BE2C (cell line): ENCODE measurements at regions not wholly inside any gene's neighbourhood (a gene's known extent, or its start where the extent isn't known, plus 50 kb on each side); places are given as distances from the start of the nearest gene placed in this dataset.
"Not testable (repeated sequence)": the region's sequence is repeated elsewhere in the genome, so short reads cannot be mapped to it uniquely, and the experiment has no call there.

Experiments used
- DNase-seq: peaks from one replicate; pipeline ENCODE4 v3.0.0-alpha.2; 2020
- H3K27me3 ChIP-seq: fragments of 250-450 bp; sonication (Bioruptor Pico); 2 replicates; pipeline ENCODE4 v1.5.1; 2020; ENCODE audit warnings: mild to moderate bottlenecking
- H3K36me3 ChIP-seq: fragments of 250-450 bp; sonication (Bioruptor Pico); 2 replicates; pipeline ENCODE4 v1.5.1; 2020; ENCODE audit warnings: mild to moderate bottlenecking
- H3K4me1 ChIP-seq: fragments of 250-450 bp; sonication (Bioruptor Pico); 2 replicates; pipeline ENCODE4 v1.5.1; 2020
- H3K4me3 ChIP-seq: 2 replicates; pipeline ENCODE4 v1.5.1; 2011; ENCODE audit warnings: low read depth, low read length
- H3K9me3 ChIP-seq: fragments of 250-450 bp; sonication (Bioruptor Pico); 2 replicates; pipeline ENCODE4 v1.5.1; 2020
- TF ChIP-seq, protein P1 (sequence below): IDR thresholded peaks from 2 replicates; pipeline ENCODE4 v1.5.1; 2012; ENCODE audit warnings: mild to moderate bottlenecking, low read depth, low read length

GRCh38 chr15:24146251-24146650, 459.1 kb upstream of the NDN start:
- TF ChIP-seq, protein P1, sequence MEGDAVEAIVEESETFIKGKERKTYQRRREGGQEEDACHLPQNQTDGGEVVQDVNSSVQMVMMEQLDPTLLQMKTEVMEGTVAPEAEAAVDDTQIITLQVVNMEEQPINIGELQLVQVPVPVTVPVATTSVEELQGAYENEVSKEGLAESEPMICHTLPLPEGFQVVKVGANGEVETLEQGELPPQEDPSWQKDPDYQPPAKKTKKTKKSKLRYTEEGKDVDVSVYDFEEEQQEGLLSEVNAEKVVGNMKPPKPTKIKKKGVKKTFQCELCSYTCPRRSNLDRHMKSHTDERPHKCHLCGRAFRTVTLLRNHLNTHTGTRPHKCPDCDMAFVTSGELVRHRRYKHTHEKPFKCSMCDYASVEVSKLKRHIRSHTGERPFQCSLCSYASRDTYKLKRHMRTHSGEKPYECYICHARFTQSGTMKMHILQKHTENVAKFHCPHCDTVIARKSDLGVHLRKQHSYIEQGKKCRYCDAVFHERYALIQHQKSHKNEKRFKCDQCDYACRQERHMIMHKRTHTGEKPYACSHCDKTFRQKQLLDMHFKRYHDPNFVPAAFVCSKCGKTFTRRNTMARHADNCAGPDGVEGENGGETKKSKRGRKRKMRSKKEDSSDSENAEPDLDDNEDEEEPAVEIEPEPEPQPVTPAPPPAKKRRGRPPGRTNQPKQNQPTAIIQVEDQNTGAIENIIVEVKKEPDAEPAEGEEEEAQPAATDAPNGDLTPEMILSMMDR: no peak
- Histone ChIP-seq H3K36me3 (no peaks in the 10 kb centered on the region), H3K4me3 (no peak overlapping the region), H3K9me3 (no peaks in the 10 kb centered on the region), H3K27me3 (no peaks in the 10 kb centered on the region), H3K4me1 (no peaks in the 10 kb centered on the region)
- DNase-seq: no peak

- Histone ChIP-seq H3K4me3 (no peak overlapping the region), H3K27me3 (no peaks in the 10 kb centered on the region), H3K4me1 (no peaks in the 10 kb centered on the region), H3K9me3 (no peaks in the 10 kb centered on the region), H3K36me3 (no peaks in the 10 kb centered on the region)
- TF ChIP-seq, protein P1: no peak
- no peak for DNase-seq
Measured at GRCh38 chr15:24150542-24150941, 463.4 kb upstream of the NDN start.

GRCh38 chr15:24158306-24158705, 471.2 kb upstream of the NDN start:
- H3K36me3 ChIP-seq, H3K9me3 ChIP-seq, DNase-seq, H3K4me1 ChIP-seq, H3K27me3 ChIP-seq, H3K4me3 ChIP-seq: not testable (repeated sequence)

DNA sequence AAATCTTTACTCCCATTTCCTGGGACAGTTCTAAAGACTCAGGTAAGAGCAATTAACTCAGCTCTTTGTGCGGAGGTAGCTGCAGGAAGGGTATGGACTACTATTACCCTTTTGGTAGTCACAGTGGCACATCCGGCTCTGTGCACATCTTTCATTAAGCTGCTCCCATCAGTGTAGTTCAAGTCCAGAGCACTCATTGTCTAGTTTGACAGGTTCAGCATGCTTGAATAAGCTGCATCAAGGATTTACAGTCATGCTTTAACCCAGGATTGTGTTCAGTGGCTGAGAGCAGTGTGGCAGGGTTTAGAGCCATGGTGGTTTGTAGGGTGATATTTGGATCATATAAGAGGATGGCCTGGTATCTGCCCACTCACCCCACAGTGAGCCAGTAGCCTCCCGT, 478.4 kb upstream of the NDN start:
- H3K27me3 ChIP-seq, H3K9me3 ChIP-seq, H3K36me3 ChIP-seq, DNase-seq, H3K4me1 ChIP-seq, H3K4me3 ChIP-seq: not testable (repeated sequence)

- not testable (repeated sequence) for H3K27me3 ChIP-seq, H3K36me3 ChIP-seq, DNase-seq, H3K4me3 ChIP-seq, H3K4me1 ChIP-seq, H3K9me3 ChIP-seq
Measured at GRCh38 chr15:24202297-24202696, 473.3 kb upstream of the NPAP1 start.

DNA sequence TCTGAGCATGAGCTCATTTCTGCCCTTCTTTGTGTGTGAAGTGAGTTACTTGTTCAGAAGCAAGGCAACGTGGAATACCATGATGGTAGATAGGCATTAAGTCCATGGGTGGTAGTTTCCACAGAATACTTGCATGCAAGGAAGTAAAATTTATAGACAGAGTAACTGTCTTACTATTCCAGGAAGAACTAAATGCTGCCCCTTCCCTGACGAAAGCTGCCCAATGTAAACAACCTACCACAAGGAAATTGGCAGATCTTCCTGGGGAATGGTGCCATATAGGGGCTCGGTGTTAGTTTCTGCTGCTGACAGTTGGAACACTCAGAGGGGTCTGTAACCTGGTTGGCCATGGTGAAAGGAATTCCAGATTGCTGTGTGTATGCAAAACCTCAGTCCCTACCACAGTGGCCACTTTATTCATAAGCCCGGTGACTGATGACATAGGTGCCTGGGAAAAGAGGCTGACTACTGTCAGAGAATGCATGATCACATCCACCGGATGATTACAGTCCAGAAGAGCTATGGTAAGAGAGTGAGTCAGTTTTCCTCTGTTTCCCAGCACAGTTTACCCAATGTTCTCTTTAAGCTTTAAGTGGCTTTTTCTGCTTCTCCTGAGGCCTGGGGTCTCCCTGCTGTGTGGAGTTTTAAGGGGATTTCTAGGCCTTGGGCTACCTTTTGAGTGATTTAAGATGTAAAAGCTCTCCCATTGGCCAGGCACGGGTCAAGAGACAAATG, 463.7 kb upstream of the NPAP1 start:
- H3K27me3 ChIP-seq, H3K4me1 ChIP-seq, H3K4me3 ChIP-seq, DNase-seq, H3K36me3 ChIP-seq, H3K9me3 ChIP-seq: not testable (repeated sequence)

DNA sequence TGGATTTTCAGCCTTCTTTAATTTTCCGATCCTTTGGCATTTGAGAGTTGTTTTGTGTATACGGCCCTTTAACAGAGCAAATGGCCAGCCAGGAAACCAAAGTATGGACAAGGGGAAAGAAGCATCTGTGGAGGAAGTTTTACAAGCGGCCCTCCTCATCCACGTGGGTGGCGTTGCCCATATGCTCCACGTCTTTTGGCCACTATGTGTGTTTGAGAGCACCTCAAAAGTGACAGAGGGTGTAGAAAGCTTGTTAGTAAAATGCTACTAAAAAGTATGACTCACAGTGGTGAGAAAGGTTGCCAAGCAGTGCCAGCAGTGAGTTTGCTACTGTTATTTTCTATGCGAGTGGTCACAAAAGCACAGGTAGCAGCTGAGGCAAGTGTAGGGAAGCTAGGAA, 451.8 kb upstream of the NPAP1 start:
- no peaks in the 10 kb centered on the region for H3K27me3 ChIP-seq

DNA sequence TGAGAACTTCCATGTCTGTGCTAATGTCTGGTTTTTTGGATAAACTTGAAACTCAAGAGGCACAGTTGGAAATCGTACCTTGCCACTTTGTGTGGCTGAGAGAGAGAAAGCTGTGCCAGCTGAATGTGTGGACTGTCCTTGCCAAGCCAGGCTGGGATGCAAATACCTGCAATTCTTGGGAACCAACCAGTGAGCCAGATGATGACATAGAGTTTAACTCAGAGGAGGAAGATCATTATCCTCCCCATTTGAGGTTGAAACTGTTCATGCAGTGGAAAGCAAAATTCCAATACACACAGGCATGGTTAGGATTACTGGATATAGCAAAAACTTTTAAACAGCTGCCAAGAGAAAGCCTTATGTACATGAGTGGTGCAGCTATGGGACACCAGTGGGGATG, 451.4 kb upstream of the NPAP1 start:
- DNase-seq: no peak
- Histone ChIP-seq H3K36me3 (no peaks in the 10 kb centered on the region), H3K9me3 (0 out of 2 replicates have a peak, but pooled peaks cover 3% of the 10 kb centered on the region), H3K4me3 (no peak overlapping the region), H3K27me3 (no peaks in the 10 kb centered on the region), H3K4me1 (no peaks in the 10 kb centered on the region)
- TF ChIP-seq, protein P1: no peak

More for the DNA sequence above, 451.8 kb upstream of the NPAP1 start:
- Histone ChIP-seq H3K4me1 (no peaks in the 10 kb centered on the region), H3K4me3 (no peak overlapping the region), H3K9me3 (0 out of 2 replicates have a peak, but pooled peaks cover 3% of the 10 kb centered on the region), H3K36me3 (no peaks in the 10 kb centered on the region)
- no peak for DNase-seq
- TF ChIP-seq, protein P1: no peak

DNA sequence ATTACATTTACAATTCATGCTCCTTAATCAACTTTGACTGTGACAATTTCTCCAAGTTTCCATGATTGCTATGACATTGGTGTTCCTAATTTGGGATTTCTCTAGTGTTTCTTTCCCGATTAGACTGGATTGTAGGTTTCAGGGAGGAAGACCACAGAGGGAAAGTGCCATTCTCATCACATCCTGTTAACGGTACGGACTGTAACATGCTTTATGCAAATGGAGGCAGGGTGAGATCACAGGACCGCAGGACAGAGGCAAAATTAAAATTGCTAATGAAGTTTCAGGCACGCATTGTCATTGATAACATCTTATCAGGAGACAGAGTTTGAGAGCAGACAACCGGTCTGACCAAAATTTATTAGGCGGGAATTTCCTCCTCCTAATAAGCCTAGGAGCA, 446.7 kb upstream of the NPAP1 start:
- H3K4me1 ChIP-seq, H3K4me3 ChIP-seq, H3K9me3 ChIP-seq, H3K27me3 ChIP-seq, H3K36me3 ChIP-seq, DNase-seq: not testable (repeated sequence)

GRCh38 chr15:24233134-24233533, 442.4 kb upstream of the NPAP1 start:
- H3K36me3 ChIP-seq: not testable (repeated sequence)

GRCh38 chr15:24240580-24240979, 435.0 kb upstream of the NPAP1 start:
- not testable (repeated sequence) for H3K4me3 ChIP-seq, H3K9me3 ChIP-seq, H3K4me1 ChIP-seq, DNase-seq, H3K27me3 ChIP-seq, H3K36me3 ChIP-seq

More at GRCh38 chr15:24233134-24233533, 442.4 kb upstream of the NPAP1 start:
- H3K4me3 ChIP-seq, H3K27me3 ChIP-seq, DNase-seq, H3K4me1 ChIP-seq, H3K9me3 ChIP-seq: not testable (repeated sequence)

- H3K36me3 ChIP-seq, H3K4me3 ChIP-seq, H3K27me3 ChIP-seq, H3K9me3 ChIP-seq, H3K4me1 ChIP-seq, DNase-seq: not testable (repeated sequence)
Measured at GRCh38 chr15:24259106-24259505, 416.5 kb upstream of the NPAP1 start.
